ENCODE measurements at regions not wholly inside any gene's neighbourhood (a gene's known extent, or its start where the extent isn't known, plus 50 kb on each side); places are given as distances from the start of the nearest gene placed in this dataset.
"Not testable (repeated sequence)": the region's sequence is repeated elsewhere in the genome, so short reads cannot be mapped to it uniquely, and the experiment has no call there.

DNA sequence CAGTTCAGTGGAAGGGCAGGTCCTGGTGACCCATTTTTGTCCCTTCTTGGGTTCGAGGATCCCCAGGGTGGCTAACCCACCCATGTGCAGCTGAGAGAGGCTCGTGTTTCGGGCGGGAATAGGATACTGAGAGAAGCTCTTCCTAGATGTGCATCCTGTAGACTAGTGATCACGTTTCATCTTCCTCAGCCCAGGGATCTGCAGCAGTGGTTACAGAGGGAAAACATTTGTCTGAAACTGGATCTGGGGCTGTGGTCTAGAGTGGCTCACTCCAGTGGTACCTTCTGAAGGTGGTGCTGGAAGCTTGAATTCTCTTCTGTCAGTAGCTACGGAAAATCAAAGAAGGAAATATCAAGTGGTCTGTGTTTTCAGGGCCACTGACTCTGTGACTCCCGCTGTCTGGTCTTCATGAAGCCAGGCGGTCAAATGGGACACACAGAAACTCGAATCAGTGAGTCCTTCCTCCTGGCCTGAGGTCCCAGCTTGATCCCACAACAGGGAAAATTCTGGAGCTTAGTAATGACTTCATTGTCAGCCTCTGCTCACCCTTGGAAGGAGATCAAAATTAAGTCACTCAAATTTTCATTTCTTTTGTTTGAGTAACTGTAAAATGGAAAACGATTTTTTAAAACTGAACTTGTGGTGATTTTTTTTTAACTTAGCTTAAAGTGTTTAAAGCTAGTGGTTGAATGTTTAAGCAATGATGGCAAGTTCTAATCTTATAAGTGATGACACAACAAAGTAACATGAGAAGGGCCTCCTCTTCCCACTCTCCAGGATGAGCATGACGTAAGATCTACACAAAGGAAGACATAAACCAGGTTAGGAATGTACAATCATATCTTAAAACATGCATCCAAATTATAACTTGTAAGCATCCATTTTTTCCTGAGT, 469.3 kb upstream of the KLF6 start:
- peak; percentile 91 for DNase-seq

GRCh38 chr10:4252701-4253100, 467.7 kb upstream of the KLF6 start:
- DNase-seq, result peak; percentile 13

GRCh38 chr10:4250587-4250887, 465.5 kb upstream of the KLF6 start:
- DNase-seq, result no peak

DNA sequence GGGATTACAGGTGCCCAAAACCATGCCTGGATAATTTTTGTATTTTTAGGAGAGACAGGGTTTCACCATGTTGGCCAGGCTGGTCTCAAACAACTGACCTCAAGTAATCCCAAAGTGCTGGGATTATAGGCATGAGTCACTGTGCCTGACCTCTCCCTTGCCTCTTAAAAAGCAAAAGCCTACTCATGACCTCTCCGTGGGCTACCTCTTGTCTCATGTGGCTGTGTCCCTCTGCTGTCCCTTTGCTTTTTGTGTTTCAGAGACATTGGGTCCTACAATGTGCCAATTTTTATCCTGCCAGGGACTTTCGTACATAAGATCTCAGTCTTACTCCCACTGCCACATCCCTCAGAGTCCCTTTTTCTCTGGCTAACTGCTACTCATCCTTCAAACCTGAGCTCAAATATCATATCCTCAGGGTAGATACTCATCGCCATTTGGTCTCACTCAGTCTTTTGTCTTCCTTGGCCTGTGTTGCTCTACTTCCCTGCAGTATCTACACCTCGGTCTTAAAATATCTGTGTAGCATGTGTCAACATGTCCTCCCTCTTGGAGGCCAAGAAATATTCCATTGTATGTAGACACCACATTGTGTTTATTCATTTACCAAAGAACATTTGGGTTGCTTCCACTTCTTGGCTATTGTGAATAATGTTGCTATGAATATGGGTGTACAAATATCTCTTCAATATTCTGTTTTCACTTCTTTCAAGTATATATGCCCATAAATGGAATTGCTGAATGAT, 465.0 kb upstream of the KLF6 start:
- no peak for DNase-seq

GRCh38 chr10:4247379-4247778, 462.4 kb upstream of the KLF6 start:
- no peak for DNase-seq

- peak; percentile 98 for DNase-seq
These were observed 461.9 kb upstream of the KLF6 start for GRCh38 chr10:4246881-4247358.

DNA sequence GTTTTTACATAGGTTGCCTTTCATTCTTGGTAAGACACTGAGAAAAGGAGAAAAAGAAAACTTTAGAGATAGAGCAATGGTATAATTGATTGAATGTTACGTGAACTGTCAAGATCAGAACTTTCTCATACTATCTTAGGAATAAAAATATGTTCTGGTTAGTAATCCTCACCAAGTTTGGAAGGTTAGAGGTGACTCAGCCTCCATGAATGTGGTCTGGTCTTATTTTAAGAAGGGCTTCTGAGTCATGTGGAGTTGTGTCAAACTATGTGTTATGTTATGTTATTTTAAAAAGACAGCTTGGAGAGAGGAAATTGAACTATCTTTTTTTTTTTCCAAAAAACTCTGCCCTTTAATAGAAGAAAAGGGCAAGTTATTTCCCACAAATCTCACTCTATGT, 458.6 kb upstream of the KLF6 start:
- DNase-seq, result peak; percentile 99

- no peak for DNase-seq
These were observed 458.2 kb upstream of the KLF6 start for GRCh38 chr10:4243169-4243568.

GRCh38 chr10:4242561-4243035, 457.6 kb upstream of the KLF6 start:
- DNase-seq, result peak; percentile 96

DNA sequence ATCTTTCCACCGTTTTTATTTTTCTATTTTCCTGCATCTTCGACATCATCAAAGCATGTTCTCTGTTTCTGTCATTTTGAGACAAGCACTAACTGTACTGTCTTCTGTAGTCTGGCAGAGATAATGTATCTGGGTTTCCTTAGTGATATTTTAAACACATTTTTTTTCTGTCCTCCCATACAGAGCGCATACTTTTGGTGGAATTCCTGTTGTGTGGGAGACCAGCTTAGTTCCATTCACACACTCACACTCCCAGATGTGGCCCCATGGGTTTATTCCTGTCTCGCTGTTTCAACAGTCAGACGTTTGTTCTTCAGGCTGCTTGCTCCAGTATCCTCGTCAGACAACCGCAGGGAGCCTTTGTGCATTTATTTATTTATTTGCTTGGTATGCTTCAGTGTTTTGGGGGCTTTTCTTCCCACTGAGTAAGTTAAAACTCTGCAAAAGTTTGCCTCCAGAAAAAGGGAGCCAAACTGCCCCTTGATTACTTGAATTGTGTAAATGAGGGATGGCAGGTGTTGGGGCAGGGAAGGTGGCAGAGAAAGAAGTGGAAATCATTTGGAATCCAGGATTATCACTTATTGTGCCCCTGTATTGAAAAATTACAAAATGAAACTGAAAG, 456.8 kb upstream of the KLF6 start:
- DNase-seq, result peak; percentile 100

GRCh38 chr10:4240608-4241197, 455.7 kb upstream of the KLF6 start:
- peak; percentile 96 for DNase-seq

GRCh38 chr10:4239186-4239585, 454.2 kb upstream of the KLF6 start:
- DNase-seq, result peak; percentile 15

DNA sequence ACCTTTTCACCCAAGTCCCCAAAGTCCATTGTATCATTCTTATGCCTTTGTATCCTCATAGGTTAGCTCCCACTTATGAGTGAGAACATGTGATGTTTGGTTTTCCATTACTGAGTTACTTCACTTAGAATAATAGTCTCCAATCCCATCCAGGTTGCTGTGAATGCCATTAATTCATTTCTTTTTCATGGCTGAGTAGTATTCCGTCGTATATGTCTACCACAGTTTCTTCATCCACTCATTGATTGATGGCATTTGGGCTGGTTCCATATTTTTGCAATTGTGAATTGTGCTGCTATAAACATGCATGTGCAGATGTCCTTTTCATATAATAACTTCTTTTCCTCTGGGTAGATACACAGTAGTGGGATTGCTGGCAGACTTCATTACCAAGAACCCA, 451.9 kb upstream of the KLF6 start:
- DNase-seq, result not testable (repeated sequence)

- no peak for DNase-seq
These were observed 449.7 kb upstream of the KLF6 start for GRCh38 chr10:4234661-4235060.

GRCh38 chr10:4231439-4231838, 446.4 kb upstream of the KLF6 start:
- DNase-seq, result no peak

- no peak for DNase-seq
These were observed 445.0 kb upstream of the KLF6 start for GRCh38 chr10:4230036-4230435.

DNA sequence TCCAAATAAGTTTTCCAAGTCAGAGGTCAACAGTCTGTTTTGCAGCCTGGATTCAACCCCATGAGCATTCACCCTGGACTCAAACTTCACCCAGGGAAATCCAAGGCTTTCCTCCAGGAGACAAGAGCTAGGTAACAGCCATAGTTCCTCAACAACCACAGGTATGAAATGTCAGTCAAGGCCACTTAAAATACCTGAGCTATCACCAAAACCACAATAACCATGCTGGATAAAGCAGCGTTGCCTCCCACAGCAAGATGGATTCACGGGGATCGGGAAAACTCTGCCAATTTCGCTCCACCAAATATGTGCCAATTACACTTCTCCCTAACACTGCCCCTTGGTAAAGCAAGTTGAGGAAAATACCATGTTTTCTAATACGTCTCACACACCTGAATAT, 444.1 kb upstream of the KLF6 start:
- DNase-seq, result no peak

DNA sequence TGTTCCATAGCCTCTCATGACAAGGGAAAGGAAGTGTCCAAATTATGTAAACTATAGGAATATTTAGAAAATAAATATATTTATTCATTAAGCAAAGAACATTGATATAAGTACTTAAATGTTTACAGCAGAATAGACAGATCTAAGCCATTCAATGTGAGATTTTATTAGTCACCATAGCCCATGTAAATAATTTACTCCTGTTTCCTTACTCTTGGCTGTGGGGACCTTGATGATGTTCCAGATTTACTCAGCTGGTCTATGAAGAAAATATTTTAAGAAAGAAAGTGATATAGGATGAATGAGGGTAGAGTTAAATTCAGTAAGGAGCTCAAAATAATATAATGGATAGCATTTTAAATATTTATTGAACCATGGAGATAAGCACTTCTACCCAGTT, 442.6 kb upstream of the KLF6 start:
- no peak for DNase-seq

- DNase-seq, result no peak
These were observed 442.0 kb upstream of the KLF6 start for GRCh38 chr10:4226941-4227540.

- no peak for DNase-seq
These were observed 439.2 kb upstream of the KLF6 start for GRCh38 chr10:4224178-4224577.

- peak; percentile 39 for DNase-seq
These were observed 436.3 kb upstream of the KLF6 start for GRCh38 chr10:4221310-4221709.

DNA sequence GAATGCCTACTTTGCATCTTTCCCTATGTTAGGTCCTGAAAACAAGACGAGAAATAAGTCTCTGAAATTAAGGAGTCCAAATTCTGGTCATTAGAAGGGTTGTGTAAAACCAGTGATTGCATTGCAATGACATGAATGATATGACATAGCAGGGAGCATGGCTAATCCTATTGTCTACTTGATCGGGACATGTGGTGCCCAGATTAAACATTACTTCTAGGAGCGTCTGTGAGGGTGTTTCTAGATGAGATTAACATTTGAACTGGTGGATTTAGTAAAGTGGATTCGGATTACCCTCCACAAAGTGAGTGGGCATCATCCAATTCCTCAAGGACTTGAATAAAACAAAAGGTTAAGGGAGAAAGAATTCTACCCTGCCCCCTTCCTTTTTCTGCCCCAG, 434.9 kb upstream of the KLF6 start:
- DNase-seq, result no peak

DNA sequence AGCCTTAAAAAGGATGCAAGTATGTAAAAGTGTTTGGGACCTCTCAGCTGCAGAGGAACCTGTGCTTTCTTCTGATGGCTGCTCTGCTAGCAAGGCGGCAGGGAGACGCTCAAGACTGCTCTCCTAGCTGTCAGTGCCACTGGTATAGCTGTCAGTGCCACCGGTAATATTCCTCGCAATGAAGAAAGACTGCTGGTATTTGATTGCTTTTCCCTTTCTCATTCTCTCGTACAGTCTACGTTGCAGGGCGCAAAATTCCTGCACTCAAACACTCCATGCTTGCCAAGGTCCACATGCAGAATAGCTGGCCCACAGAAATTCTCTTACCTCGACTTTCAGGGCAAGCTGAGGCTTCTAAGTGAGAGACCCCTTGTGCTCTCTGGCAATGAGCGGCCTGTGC, 432.6 kb upstream of the KLF6 start:
- DNase-seq, result no peak
